ENCODE measurements at regions not wholly inside any gene's neighbourhood (a gene's known extent, or its start where the extent isn't known, plus 50 kb on each side); places are given as distances from the start of the nearest gene placed in this dataset.

DNA sequence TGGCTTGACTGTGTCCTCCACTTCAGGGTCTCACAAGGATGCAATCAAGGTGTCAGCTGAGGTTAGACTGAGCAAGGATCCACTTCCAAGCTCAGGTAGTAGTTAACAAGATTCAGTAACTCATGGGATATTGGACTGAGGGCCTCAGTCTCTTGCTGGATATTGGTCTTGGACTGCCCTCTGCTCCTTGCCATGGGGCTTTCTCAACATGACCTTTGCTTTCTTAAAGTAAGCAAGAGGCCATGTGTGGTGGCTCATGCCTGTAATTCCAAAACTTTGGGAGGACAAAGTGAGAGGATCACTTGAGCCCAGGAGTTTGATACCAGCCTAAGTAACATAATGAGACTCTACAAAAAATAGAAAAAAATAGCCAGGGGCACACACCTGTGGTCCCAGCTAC lies 231.3 kb upstream of the AMIGO2 start:
- TF ChIP-seq EZH2 (IDR thresholded peaks at IDR 0.05; ENCODE audit: low read length, unreplicated experiment) (no peak), CTCF (conservative IDR thresholded peaks at IDR 0.05; ENCODE audit: low read depth, low read length) (no peak)

Data from PC-3 (cell line).